Hepatocyte (in vitro differentiated cells): ENCODE measurements at regions not wholly inside any gene's neighbourhood (a gene's known extent, or its start where the extent isn't known, plus 50 kb on each side); places are given as distances from the start of the nearest gene placed in this dataset.

Experiments used
- DNase-seq: peaks from one replicate; pipeline ENCODE4 v3.0.0-alpha.2; 2016; ENCODE audit warnings: low spot score
- H2AFZ ChIP-seq: fragments of 200-600 bp; sonication (generic); 2 replicates; pipeline ENCODE4 v1.6.0; 2016; ENCODE audit warnings: antibody characterized with exemption, mild to moderate bottlenecking
- H3K27ac ChIP-seq: fragments of 200-600 bp; sonication (generic); 2 replicates; pipeline ENCODE4 v1.5.1; 2016; ENCODE audit warnings: mild to moderate bottlenecking
- H3K27me3 ChIP-seq: fragments of 200-600 bp; sonication (generic); 2 replicates; pipeline ENCODE4 v1.6.1; 2016
- H3K36me3 ChIP-seq: fragments of 200-600 bp; sonication (generic); replicated peaks from 2 replicates; pipeline ENCODE4 v1.5.1; 2016; ENCODE audit warnings: low read depth; ENCODE audit not compliant: insufficient read depth
- H3K4me1 ChIP-seq: fragments of 200-600 bp; sonication (generic); 2 replicates; pipeline ENCODE4 v1.5.1; 2016; ENCODE audit warnings: mild to moderate bottlenecking, moderate library complexity; ENCODE audit not compliant: insufficient read depth
- H3K4me2 ChIP-seq: fragments of 200-600 bp; sonication (generic); 2 replicates; pipeline ENCODE4 v1.6.0; 2016
- H3K4me3 ChIP-seq: fragments of 200-600 bp; sonication (generic); 2 replicates; pipeline ENCODE4 v1.5.1; 2016; ENCODE audit warnings: mild to moderate bottlenecking
- H3K79me2 ChIP-seq: fragments of 200-600 bp; sonication (generic); 2 replicates; pipeline ENCODE4 v1.6.0; 2017; ENCODE audit warnings: mild to moderate bottlenecking
- H3K9me2 ChIP-seq: fragments of 200-600 bp; sonication (generic); replicated peaks from 2 replicates; pipeline ENCODE4 v1.6.0; 2017; ENCODE audit warnings: mild to moderate bottlenecking; ENCODE audit not compliant: insufficient read depth
- H3K9me3 ChIP-seq: fragments of 200-600 bp; sonication (generic); 2 replicates; pipeline ENCODE4 v1.5.1; 2016; ENCODE audit warnings: low read depth, mild to moderate bottlenecking
- H4K20me1 ChIP-seq: fragments of 200-600 bp; sonication (generic); 2 replicates; pipeline ENCODE4 v1.6.0; 2016; ENCODE audit warnings: mild to moderate bottlenecking; ENCODE audit not compliant: insufficient read depth, poor library complexity, severe bottlenecking
- CTCF ChIP-seq: fragments of 200-600 bp; sonication (generic); IDR thresholded peaks from 2 replicates; pipeline ENCODE4 v1.5.1; 2016; ENCODE audit warnings: antibody characterized with exemption, mild to moderate bottlenecking; ENCODE audit not compliant: poor library complexity
- EZH2 ChIP-seq: fragments of 200-600 bp; sonication (generic); IDR thresholded peaks from 2 replicates; pipeline ENCODE4 v1.6.1; 2016; ENCODE audit warnings: antibody characterized with exemption, mild to moderate bottlenecking, borderline replicate concordance
- EZH2phosphoT487 ChIP-seq: fragments of 200-600 bp; sonication (generic); IDR thresholded peaks from one replicate; pipeline ENCODE4 v1.6.1; 2018; ENCODE audit warnings: antibody characterized with exemption, mild to moderate bottlenecking, low read depth, moderate library complexity; ENCODE audit not compliant: unreplicated experiment, severe bottlenecking
- WGBS: methylation state at CpG from one replicate; pipeline ENCODE4 v1.1.6; 2016; ENCODE audit warnings: low lambda C conversion rate; ENCODE audit errors: missing lambda C conversion rate; 5-methylcytosine and 5-hydroxymethylcytosine counted together

DNA sequence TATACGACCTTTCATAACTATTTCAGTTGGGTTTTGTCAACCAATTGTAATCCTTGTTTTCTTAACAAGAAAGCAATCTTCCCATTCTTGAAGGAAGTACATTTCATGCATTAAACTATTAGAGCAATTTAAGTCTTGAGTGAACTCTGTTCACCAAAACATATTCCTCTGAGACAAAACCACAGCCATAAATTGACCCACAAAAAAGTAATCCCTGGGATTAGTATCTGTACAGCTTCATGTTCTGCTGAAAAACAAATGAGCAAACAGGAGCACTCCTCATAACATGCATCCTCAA is 207.0 kb upstream of the PDE5A start:
- Histone ChIP-seq H3K79me2 (no peaks in the 10 kb centered on the region), H3K4me3 (no peak overlapping the region), H3K27me3 (no peaks in the 10 kb centered on the region), H4K20me1 (no peaks in the 10 kb centered on the region), H3K4me1 (no peaks in the 10 kb centered on the region), H3K9me3 (no peaks in the 10 kb centered on the region), H2AFZ (no peak overlapping the region), H3K9me2 (no peaks in the 10 kb centered on the region), H3K27ac (no peak overlapping the region), H3K36me3 (no peaks in the 10 kb centered on the region), H3K4me2 (no peak overlapping the region)
- 22% methylated on average over 1 of the region's 1 CpG for WGBS
- TF ChIP-seq CTCF, result no peak
- TF ChIP-seq EZH2phosphoT487, result no peak
- DNase-seq, result peak; percentile 5

DNA sequence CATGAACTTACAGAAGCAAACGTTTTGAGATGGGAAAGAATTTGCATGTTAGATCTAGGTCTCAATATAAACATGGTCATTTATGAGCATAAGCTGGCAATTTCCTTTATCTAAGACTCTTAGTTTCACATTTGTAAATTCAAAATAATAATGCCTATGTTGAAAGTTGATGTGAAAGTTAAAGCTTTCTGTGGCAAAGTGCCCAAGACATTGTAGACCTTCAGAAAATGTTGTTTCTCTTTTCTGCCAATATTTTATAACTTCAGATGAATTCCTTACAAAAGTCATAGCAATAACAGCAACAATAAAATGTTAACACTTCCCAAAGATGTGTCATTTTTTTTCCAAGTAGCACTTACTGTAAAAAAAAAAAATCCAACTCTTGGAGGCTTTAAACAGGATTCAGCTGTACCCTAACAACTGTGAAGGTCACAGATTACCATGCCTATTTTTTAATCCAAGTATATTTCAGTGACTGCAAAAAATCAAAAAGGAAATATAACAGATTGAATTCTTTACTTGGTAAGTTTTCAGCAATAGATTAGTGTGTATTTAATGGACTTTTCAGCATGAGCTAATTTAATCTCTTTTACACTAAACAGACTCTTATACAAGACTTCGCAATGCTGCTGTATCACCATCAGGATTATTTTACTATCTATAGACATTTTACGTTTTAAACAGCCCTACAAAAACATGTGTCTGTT is 206.5 kb upstream of the PDE5A start:
- no peak for DNase-seq
- no peaks in the 10 kb centered on the region for H3K79me2 ChIP-seq
- H4K20me1 ChIP-seq, result no peaks in the 10 kb centered on the region
- no peak overlapping the region for H3K27ac ChIP-seq
- TF ChIP-seq EZH2 (no peak), EZH2phosphoT487 (peak; percentile 81), CTCF (no peak)
- H3K27me3 ChIP-seq, result no peaks in the 10 kb centered on the region
- 30% methylated on average over 3 of the region's 3 CpGs for WGBS
- H3K4me3 ChIP-seq, result no peak overlapping the region
- no peaks in the 10 kb centered on the region for H3K4me1 ChIP-seq
- no peak overlapping the region for H3K4me2 ChIP-seq
- no peaks in the 10 kb centered on the region for H3K36me3 ChIP-seq
- no peak overlapping the region for H2AFZ ChIP-seq
- no peaks in the 10 kb centered on the region for H3K9me2 ChIP-seq
- H3K9me3 ChIP-seq, result no peaks in the 10 kb centered on the region

- no peak for DNase-seq
- Histone ChIP-seq H3K27ac (no peak overlapping the region), H2AFZ (no peak overlapping the region), H3K27me3 (no peaks in the 10 kb centered on the region), H3K4me1 (no peaks in the 10 kb centered on the region), H3K4me3 (no peak overlapping the region), H3K9me3 (no peaks in the 10 kb centered on the region), H4K20me1 (no peaks in the 10 kb centered on the region), H3K9me2 (no peaks in the 10 kb centered on the region), H3K4me2 (no peak overlapping the region), H3K79me2 (no peaks in the 10 kb centered on the region), H3K36me3 (no peaks in the 10 kb centered on the region)
- TF ChIP-seq CTCF (no peak), EZH2 (no peak), EZH2phosphoT487 (no peak)
- 80% methylated on average over 4 of the region's 4 CpGs for WGBS
Measured at GRCh38 chr4:119833611-119834010, 205.0 kb upstream of the PDE5A start.

GRCh38 chr4:119832776-119833175 is 204.2 kb upstream of the PDE5A start:
- no peak overlapping the region for H3K4me3 ChIP-seq
- no peaks in the 10 kb centered on the region for H3K79me2 ChIP-seq
- H3K9me3 ChIP-seq, result no peaks in the 10 kb centered on the region
- no peak overlapping the region for H3K27ac ChIP-seq
- H3K4me1 ChIP-seq, result no peaks in the 10 kb centered on the region
- no peaks in the 10 kb centered on the region for H3K9me2 ChIP-seq
- H4K20me1 ChIP-seq, result no peaks in the 10 kb centered on the region
- H2AFZ ChIP-seq, result no peak overlapping the region
- TF ChIP-seq EZH2phosphoT487 (no peak), EZH2 (no peak), CTCF (no peak)
- no peak overlapping the region for H3K4me2 ChIP-seq
- 66% methylated on average over 2 of the region's 2 CpGs for WGBS
- no peak for DNase-seq
- H3K27me3 ChIP-seq, result no peaks in the 10 kb centered on the region
- H3K36me3 ChIP-seq, result no peaks in the 10 kb centered on the region
